Transverse colon (tissue), 4 donors: ENCODE measurements at regions not wholly inside any gene's neighbourhood (a gene's known extent, or its start where the extent isn't known, plus 50 kb on each side); places are given as distances from the start of the nearest gene placed in this dataset.
A peak's percentile ranks its signal among the peaks of the same experiment; 100 is the strongest.

Source experiments
- DNase-seq: peaks from one replicate; pipeline ENCODE4 v3.0.0-alpha.2; 2019
- H3K27ac ChIP-seq, 4 donors: fragments of 200-600 bp; sonication (generic); 2 replicates each; pipeline ENCODE4 v1.5.1; 2016 to 2018; ENCODE audit warnings: inconsistent platforms in 4 of 4
- H3K27me3 ChIP-seq: fragments of 200-600 bp; sonication (generic); 2 replicates; pipeline ENCODE4 v1.5.1; 2017; ENCODE audit warnings: inconsistent platforms
- H3K36me3 ChIP-seq, 4 donors: fragments of 200-600 bp; sonication (generic); 2 replicates each; pipeline ENCODE4 v1.5.1; 2017 to 2019; ENCODE audit warnings: inconsistent platforms in 4 of 4
- H3K4me1 ChIP-seq, 4 donors: fragments of 200-600 bp; sonication (generic); 2 replicates each; pipeline ENCODE4 v1.5.1; 2017 to 2020; ENCODE audit warnings: inconsistent platforms in 4 of 4
- H3K4me3 ChIP-seq, 4 donors: fragments of 200-600 bp; sonication (generic); 1 replicate in 1 of 4; 2 replicates in 3 of 4; pipeline versions ENCODE4 v1.5.1 to v1.6.1; 2017 to 2019; ENCODE audit warnings: inconsistent platforms in 4 of 4
- H3K9me3 ChIP-seq, 2 donors: fragments of 200-600 bp; sonication (generic); 2 replicates each; pipeline ENCODE4 v1.5.1; 2017 to 2019; ENCODE audit warnings: inconsistent platforms in 2 of 2
- CTCF ChIP-seq, 5 experiments: fragments of 200-600 bp in 3 of 5; fragments of 450-650 bp in 2 of 5; sonication (generic) in 3 of 5; IDR thresholded peaks; 1 replicate in 2 of 5; 2 replicates in 3 of 5; pipeline ENCODE4 v1.5.1; 2016 to 2017; ENCODE audit warnings: antibody characterized with exemption in 5 of 5, inconsistent platforms in 3 of 5, mild to moderate bottlenecking in 2 of 5, moderate library complexity in 1 of 5
- EP300 ChIP-seq: sonication (generic); formaldehyde crosslinking; IDR thresholded peaks from one replicate; pipeline ENCODE4 v1.6.1; 2017; ENCODE audit warnings: antibody characterized with exemption, low read depth
- POLR2A ChIP-seq: fragments of 450-650 bp; IDR thresholded peaks from one replicate; pipeline ENCODE4 v1.6.1; 2016; ENCODE audit warnings: antibody characterized with exemption, mild to moderate bottlenecking, moderate library complexity
- POLR2AphosphoS5 ChIP-seq, 3 donors: sonication (generic); formaldehyde crosslinking; IDR thresholded peaks; one replicate each; pipeline ENCODE4 v1.6.1; 2016; ENCODE audit warnings: antibody characterized with exemption in 3 of 3
- WGBS, 2 donors: methylation state at CpG; one replicate each; pipeline ENCODE4 v1.1.5; 2018; ENCODE audit warnings: low coverage in 1 of 2; 5-methylcytosine and 5-hydroxymethylcytosine counted together
- in situ Hi-C, 4 donors: fragments of 200-750 bp; cut with MboI; loops; one replicate each; pipeline versions ENCODE4 v1.15.0 to v1.15.1; 2017; ENCODE audit warnings: low sequenced_read_pairs in 3 of 4, low pct_ligation_motif_present in 1 of 4, low pct_unique_long_range_greater_than_20kb in 1 of 4
- intact Hi-C: fragments of 100-400 bp; cut with DNase I; formaldehyde crosslinking; loops from one replicate; pipeline ENCODE4 v1.15.1; 2023; ENCODE audit warnings: low total_unique reads

GRCh38 chr21:41596241-41596925 lies 88.4 kb upstream of the TMPRSS2 start:
- no peaks in the 10 kb centered on the region for H3K27me3 ChIP-seq
- H3K9me3 ChIP-seq = no peaks in the 10 kb centered on the region
- intact Hi-C loops (no loop called here), in situ Hi-C loops (no loop called here)
- no peak for DNase-seq
- TF ChIP-seq POLR2AphosphoS5 (IDR thresholded peaks at IDR 0.05) = no peak
- TF ChIP-seq EP300 = no peak
- no peak for TF ChIP-seq POLR2A
- TF ChIP-seq CTCF (IDR thresholded peaks at IDR 0.05) = no peak
- H3K4me1 ChIP-seq = peaks cover under 1 to 13% (median 5%) of the 10 kb centered on the region in 4 donors
- H3K27ac ChIP-seq = no peak overlapping the region
- H3K36me3 ChIP-seq = no peaks in the 10 kb centered on the region
- no peak overlapping the region for H3K4me3 ChIP-seq
- 89 to 100% methylated on average over 1 to 14 of the region's 14 CpGs for WGBS, 2 donors

GRCh38 chr21:41594268-41594667 lies 86.3 kb upstream of the TMPRSS2 start:
- intact Hi-C loops (no loop called here), in situ Hi-C loops (no loop called here)
- TF ChIP-seq POLR2A (no peak), EP300 (no peak), POLR2AphosphoS5 (IDR thresholded peaks at IDR 0.05) (no peak), CTCF (IDR thresholded peaks at IDR 0.05) (no peak)
- Histone ChIP-seq H3K4me1 (peaks cover 0 to 13% (median 3%) of the 10 kb centered on the region in 4 donors), H3K36me3 (no peaks in the 10 kb centered on the region), H3K9me3 (no peaks in the 10 kb centered on the region), H3K27me3 (no peaks in the 10 kb centered on the region), H3K4me3 (no peak overlapping the region), H3K27ac (peak overlapping the region in 3 of 4 donors; percentile 47 to 54 (median 51))
- 62 to 87% methylated on average over 4 to 5 of the region's 5 CpGs for WGBS, 2 donors
- no peak for DNase-seq

- Histone ChIP-seq H3K4me1 (peaks cover 0 to 13% (median 3%) of the 10 kb centered on the region in 4 donors), H3K27ac (peak overlapping the region; percentile 4 to 54 (median 49)), H3K9me3 (no peaks in the 10 kb centered on the region), H3K36me3 (no peaks in the 10 kb centered on the region), H3K4me3 (no peak overlapping the region), H3K27me3 (no peaks in the 10 kb centered on the region)
- in situ Hi-C loops (no loop called here), intact Hi-C loops (no loop called here)
- DNase-seq = no peak
- TF ChIP-seq POLR2AphosphoS5 (IDR thresholded peaks at IDR 0.05) = no peak
- no peak for TF ChIP-seq CTCF (IDR thresholded peaks at IDR 0.05)
- no peak for TF ChIP-seq POLR2A
- no peak for TF ChIP-seq EP300
- WGBS, 2 donors = 33 to 41% methylated on average over 3 to 4 of the region's 4 CpGs
Observed at GRCh38 chr21:41593760-41594138, 85.8 kb upstream of the TMPRSS2 start.

GRCh38 chr21:41593051-41593759 lies 85.2 kb upstream of the TMPRSS2 start:
- Histone ChIP-seq H3K27ac (peak overlapping the region; percentile 4 to 54 (median 49)), H3K27me3 (no peaks in the 10 kb centered on the region), H3K4me1 (peaks cover 0 to 13% (median 3%) of the 10 kb centered on the region in 4 donors), H3K9me3 (no peaks in the 10 kb centered on the region), H3K36me3 (no peaks in the 10 kb centered on the region), H3K4me3 (no peak overlapping the region)
- TF ChIP-seq POLR2A = no peak
- no peak for TF ChIP-seq CTCF (IDR thresholded peaks at IDR 0.05)
- TF ChIP-seq EP300 = no peak
- TF ChIP-seq POLR2AphosphoS5 (IDR thresholded peaks at IDR 0.05) = no peak
- intact Hi-C loops = no loop called here
- WGBS, 2 donors = 19 to 57% methylated on average over 5 to 12 of the region's 12 CpGs
- in situ Hi-C loops = no loop called here
- no peak for DNase-seq
